ENCODE measurements at regions not wholly inside any gene's neighbourhood (a gene's known extent, or its start where the extent isn't known, plus 50 kb on each side); places are given as distances from the start of the nearest gene placed in this dataset.
"Not testable (repeated sequence)": the region's sequence is repeated elsewhere in the genome, so short reads cannot be mapped to it uniquely, and the experiment has no call there.

DNA sequence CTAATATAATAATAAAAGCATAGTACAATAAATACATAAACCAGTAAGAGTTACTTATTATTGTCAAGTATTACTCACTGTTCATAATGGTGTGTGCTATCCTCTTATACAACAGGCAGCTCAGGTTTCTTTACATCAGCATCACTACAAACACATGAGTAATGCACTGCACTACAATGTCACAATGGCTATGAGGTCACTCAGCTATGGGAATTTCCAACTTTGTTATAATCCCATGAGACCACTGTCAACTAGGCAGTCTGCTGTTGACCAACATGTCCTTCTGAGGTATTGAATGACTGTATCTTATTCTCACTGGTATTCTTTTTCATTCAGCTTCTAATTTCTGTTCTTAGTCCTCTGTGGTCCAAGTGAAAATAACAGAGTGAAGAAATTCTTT is 250.4 kb upstream of the DSEL start:
- peak; percentile 39 for DNase-seq (ENCODE audit: low read depth, low spot score)

DNA sequence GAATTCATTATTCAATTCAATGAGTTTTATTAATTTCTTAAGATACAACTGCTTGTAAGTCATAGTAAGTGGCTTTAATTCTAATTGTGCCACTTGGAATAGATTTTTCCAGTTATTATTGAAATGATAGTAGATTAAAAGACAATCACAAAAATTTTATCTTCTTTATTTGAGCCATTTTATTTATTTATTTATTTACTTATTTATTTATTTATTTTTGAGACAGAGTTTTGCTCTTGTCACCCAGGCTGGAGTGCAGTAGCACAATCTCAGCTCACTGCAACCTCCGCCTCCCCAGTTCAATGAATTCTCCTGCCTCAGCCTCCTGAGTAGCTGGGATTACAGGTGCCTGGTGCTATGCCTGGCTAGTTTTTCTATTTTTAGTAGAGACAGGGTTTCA is 235.7 kb upstream of the DSEL start:
- DNase-seq (ENCODE audit: low read depth, low spot score), result not testable (repeated sequence)

GRCh38 chr18:67742954-67743353 is 226.4 kb upstream of the DSEL start:
- DNase-seq (ENCODE audit: low read depth, low spot score), result no peak

GRCh38 chr18:67742525-67742924 is 226.0 kb upstream of the DSEL start:
- DNase-seq (ENCODE audit: low read depth, low spot score), result no peak

DNA sequence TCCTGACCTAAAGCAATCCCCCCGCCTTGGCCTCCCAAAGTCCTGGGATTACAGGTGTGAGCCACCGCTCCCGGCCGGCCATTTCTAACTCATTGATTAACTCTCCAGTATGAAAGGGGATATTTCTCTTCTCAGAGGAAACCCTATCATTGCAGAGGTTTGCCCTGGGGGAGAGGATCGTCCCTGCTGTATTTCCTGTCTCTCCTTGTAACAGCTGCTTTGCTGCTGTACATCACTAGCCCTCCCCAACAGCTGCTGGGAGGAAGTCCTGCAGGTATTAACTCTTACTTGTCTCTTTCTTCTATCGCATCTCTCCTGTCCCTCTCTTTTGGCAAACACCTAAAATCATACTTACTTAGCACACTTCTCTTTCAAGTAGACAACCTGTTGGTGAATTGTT is 219.0 kb upstream of the DSEL start:
- no peak for DNase-seq (ENCODE audit: low read depth, low spot score)

DNA sequence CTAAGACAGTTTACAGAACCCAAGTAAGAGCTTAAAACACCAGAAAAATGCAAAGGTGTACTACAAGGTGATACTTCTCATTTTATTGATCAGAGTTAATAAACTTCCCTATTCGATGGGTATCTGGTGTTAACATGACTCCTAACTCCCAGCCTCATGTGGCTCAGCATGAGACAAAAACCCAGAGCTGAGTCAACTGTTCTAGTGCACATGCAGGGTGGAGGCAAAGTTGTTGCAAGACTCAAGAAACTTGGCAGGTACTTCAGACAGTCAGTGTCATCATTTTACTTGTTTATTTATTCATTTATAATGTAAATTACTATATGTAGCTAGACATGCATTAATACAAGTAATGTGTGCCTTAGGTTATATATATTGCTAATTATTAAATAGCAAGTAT is 216.6 kb upstream of the DSEL start:
- no peak for DNase-seq (ENCODE audit: low read depth, low spot score)

DNA sequence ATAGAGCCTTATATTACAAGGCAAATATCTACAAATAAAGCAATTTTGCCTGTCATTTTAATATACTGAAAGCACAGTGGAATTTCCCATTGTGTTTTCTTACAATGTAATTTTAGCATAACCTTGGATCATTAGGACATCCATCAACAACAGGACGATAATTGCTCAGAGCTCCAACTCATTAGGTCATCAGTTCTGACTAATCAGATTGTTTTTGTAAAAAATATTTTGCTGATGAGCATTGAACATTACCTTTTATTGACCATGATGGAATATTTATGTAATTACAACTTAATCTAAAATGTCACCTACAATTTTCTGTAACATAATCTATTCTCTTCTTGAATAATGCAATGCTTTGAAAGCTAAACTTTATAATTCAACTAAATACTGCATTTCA is 215.3 kb upstream of the DSEL start:
- DNase-seq (ENCODE audit: low read depth, low spot score), result no peak

DNA sequence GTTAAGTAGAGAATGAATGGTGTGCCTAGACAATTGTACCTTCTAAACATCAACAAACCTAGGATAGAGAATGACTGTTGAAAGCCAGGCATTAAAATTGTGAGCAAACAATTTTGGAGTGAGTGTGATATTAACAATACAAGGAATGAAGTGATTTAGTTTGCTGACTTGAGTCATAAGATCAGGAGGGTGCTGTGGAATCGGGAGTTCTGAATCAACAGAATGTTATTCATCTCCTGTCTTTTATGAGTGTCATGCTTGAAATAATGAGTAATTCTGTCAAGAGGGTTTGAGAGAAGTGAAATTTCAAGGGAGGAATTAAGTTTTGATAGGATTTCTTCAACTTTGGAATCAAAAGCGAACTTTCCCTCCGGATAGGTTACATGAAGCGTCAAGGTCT is 214.4 kb upstream of the DSEL start:
- DNase-seq (ENCODE audit: low read depth, low spot score), result no peak

GRCh38 chr18:67728364-67728763 is 211.8 kb upstream of the DSEL start:
- no peak for DNase-seq (ENCODE audit: low read depth, low spot score)

GRCh38 chr18:67726882-67727281 is 210.4 kb upstream of the DSEL start:
- DNase-seq (ENCODE audit: low read depth, low spot score), result no peak

DNA sequence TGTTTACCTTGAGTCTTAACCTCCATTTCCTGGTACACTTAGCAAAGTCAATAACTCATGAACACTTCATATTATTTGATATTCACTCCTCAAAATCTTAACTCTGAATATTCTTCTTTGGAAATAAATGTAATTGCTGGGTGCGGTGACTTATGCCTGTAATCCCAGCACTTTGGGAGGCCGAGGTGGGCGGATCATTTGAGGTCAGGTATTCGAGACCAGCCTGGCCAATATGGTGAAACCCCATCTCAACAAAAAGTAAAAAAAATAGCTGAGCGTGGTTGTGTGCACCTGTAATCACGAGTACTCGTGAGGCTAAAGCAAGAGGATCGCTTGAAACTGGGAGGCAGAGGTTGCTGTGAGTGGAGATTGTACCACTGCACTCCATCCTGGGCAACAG is 201.3 kb upstream of the DSEL start:
- no peak for DNase-seq (ENCODE audit: low read depth, low spot score)

GRCh38 chr18:67715567-67715966 is 199.0 kb upstream of the DSEL start:
- DNase-seq (ENCODE audit: low read depth, low spot score), result no peak

DNA sequence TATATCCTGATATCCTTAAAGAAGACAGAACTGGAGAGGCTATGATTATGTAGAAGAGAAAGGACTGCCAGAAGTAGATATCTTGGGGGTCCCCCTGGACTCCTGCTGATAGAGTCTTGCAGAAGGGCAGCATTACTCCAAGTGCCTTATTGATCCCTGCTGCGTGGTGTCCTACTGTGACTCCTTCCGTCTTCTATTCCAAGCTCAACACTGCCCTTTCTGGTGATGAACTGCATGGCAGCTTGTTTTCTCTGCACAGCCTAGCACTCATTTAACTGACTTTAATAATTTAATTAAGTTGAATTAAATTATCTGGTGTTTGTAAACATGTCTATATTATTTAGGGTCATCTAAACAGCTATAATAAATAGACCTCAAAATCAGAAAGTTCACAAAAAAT is 194.1 kb upstream of the DSEL start:
- no peak for DNase-seq (ENCODE audit: low read depth, low spot score)

GRCh38 chr18:67705748-67706147 is 189.2 kb upstream of the DSEL start:
- no peak for DNase-seq (ENCODE audit: low read depth, low spot score)

DNA sequence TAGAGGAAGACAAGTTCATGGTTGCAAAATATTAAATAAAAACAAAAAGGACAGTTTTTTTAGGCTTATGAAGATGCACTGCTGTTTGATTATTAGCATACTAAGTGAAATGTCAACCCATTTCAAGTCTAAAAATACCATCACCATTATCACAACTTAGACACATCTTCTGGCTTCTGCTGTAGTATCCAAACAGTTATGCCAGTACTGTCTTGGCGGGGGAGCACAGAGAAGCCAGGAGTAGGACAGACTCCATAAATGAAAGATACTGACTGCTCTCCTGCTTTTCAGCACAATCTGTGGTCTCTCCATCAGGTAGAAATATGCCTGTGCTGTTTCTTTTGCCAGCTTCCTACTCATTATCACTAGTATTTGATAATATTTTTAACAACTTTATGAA is 179.2 kb upstream of the DSEL start:
- no peak for DNase-seq (ENCODE audit: low read depth, low spot score)

- DNase-seq (ENCODE audit: low read depth, low spot score), result no peak
These were observed 178.3 kb upstream of the DSEL start for GRCh38 chr18:67694787-67695186.

DNA sequence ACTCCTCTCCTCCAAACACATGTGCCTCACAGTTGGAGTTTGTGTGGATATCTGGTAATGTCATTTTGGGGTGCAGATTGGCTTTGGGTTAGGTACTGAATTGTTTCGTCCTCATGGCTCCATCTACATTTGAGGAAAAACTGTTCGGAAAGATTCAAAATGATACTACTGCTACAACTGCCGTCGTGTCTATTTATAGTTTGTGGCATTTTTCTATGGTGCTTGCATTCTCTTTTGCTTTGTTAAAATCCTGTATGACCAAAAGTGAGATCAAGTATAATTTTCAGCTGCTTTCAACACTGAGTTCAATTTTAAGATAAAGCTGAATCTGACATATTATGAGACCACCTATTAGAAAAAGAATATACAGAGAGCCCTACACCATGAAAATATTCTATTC is 176.3 kb upstream of the DSEL start:
- no peak for DNase-seq (ENCODE audit: low read depth, low spot score)

GRCh38 chr18:67682516-67682915 is 166.0 kb upstream of the DSEL start:
- DNase-seq (ENCODE audit: low read depth, low spot score), result no peak

- no peak for DNase-seq (ENCODE audit: low read depth, low spot score)
These were observed 161.0 kb upstream of the DSEL start for GRCh38 chr18:67677489-67677888.

DNA sequence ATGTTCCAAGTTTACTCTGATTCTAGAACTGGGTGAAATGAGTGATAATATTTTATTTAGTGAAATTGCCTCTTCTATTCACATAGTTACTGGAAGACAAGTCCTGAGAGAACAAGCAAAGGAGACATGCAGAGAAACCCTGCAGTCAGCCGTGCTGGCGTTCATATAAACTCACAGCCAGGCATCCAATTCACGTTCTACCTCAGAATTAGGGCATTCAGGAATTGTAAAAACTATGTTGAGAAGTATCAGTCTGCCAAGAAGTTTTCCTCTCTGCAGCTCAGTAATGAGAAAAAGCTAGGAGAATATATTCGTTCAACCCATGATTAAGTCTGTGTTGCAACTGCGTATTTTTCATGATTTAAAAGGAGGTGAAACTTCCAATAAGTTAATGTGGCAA is 156.2 kb upstream of the DSEL start:
- DNase-seq (ENCODE audit: low read depth, low spot score), result no peak

- no peak for DNase-seq (ENCODE audit: low read depth, low spot score)
These were observed 155.6 kb upstream of the DSEL start for GRCh38 chr18:67672155-67672554.

GRCh38 chr18:67670024-67670543 is 153.6 kb upstream of the DSEL start:
- DNase-seq (ENCODE audit: low read depth, low spot score), result peak; percentile 89

DNA sequence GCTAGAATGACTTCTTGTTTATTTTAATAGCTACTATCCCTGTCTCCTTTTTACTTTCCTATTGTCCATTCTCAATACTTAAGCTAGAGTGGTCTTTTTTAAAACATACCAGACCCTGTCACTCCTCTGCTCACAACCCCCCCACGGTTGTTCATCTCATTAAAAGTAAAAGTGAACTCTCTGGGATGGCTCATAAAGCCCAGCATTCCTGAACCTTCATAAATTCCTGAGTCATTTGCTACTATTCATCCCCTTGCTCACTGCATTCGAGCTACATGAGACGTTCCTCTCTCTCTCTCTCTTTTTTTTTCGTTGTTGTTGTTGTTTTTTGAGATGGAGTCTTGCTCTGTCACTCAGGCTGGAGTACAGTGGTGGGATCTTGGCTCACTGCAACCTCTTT is 148.7 kb upstream of the DSEL start:
- DNase-seq (ENCODE audit: low read depth, low spot score), result no peak

DNA sequence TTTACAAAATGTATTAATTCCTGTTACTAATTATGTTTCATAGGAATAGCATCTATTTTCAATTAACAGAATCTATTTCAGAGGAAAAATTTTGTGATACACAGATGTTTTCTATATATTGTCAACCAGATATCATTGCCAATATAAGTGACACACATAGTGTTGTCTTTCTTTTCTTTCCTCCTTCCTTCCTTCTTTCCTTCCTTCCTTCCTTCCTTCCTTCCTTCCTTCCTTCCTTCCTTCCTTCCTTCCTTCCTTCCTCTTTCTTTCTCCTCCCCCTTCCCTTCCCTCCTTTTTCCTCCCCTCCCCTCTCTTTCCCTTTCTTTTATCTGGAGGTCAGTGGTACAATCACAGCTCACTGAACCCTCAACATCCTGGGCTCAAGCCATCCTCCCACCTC is 146.5 kb upstream of the DSEL start:
- no peak for DNase-seq (ENCODE audit: low read depth, low spot score)

- no peak for DNase-seq (ENCODE audit: low read depth, low spot score)
These were observed 145.0 kb upstream of the DSEL start for GRCh38 chr18:67661555-67661954.

All from brain pericyte (primary cell).